RWPE2 (cell line): ENCODE measurements at regions not wholly inside any gene's neighbourhood (a gene's known extent, or its start where the extent isn't known, plus 50 kb on each side); places are given as distances from the start of the nearest gene placed in this dataset.

ENCODE experiments used
- ATAC-seq: fragments of 200-7000 bp; cut with Tn5 transposase; 3 replicates; pipeline ENCODE4 v1.9.1; 2021; ENCODE audit warnings: low read depth
- DNase-seq: peaks from one replicate; pipeline ENCODE4 v3.0.0-alpha.2; 2020; ENCODE audit warnings: low spot score
- H3K27ac ChIP-seq: fragments of 450-650 bp; 2 replicates; pipeline ENCODE4 v1.5.1; 2017; ENCODE audit warnings: mild to moderate bottlenecking; ENCODE audit not compliant: poor library complexity, severe bottlenecking
- H3K27me3 ChIP-seq: fragments of 250-450 bp; sonication (Bioruptor Pico); 2 replicates; pipeline ENCODE4 v1.5.1; 2021; ENCODE audit warnings: mild to moderate bottlenecking, moderate library complexity; ENCODE audit not compliant: insufficient read depth, poor library complexity, severe bottlenecking
- H3K36me3 ChIP-seq: fragments of 250-450 bp; sonication (Bioruptor Pico); 2 replicates; pipeline ENCODE4 v1.5.1; 2020; ENCODE audit warnings: low read depth, mild to moderate bottlenecking, moderate library complexity
- H3K4me1 ChIP-seq: fragments of 250-450 bp; sonication (Bioruptor Pico); 2 replicates; pipeline ENCODE4 v1.5.1; 2021; ENCODE audit warnings: mild to moderate bottlenecking, moderate library complexity; ENCODE audit not compliant: insufficient read depth, poor library complexity, severe bottlenecking
- H3K4me3 ChIP-seq: fragments of 250-450 bp; sonication (Bioruptor Pico); 2 replicates; pipeline ENCODE4 v1.5.1; 2021; ENCODE audit warnings: mild to moderate bottlenecking, moderate library complexity; ENCODE audit not compliant: severe bottlenecking
- H3K9me3 ChIP-seq: fragments of 250-450 bp; sonication (Bioruptor Pico); 2 replicates; pipeline ENCODE4 v1.5.1; 2021; ENCODE audit warnings: mild to moderate bottlenecking, moderate library complexity; ENCODE audit not compliant: severe bottlenecking
- TF ChIP-seq, protein P1 (sequence below): fragments of 450-650 bp; IDR thresholded peaks from one replicate; pipeline ENCODE4 v1.5.1; 2017; ENCODE audit warnings: mild to moderate bottlenecking, moderate library complexity; ENCODE audit not compliant: poor library complexity, severe bottlenecking

DNA sequence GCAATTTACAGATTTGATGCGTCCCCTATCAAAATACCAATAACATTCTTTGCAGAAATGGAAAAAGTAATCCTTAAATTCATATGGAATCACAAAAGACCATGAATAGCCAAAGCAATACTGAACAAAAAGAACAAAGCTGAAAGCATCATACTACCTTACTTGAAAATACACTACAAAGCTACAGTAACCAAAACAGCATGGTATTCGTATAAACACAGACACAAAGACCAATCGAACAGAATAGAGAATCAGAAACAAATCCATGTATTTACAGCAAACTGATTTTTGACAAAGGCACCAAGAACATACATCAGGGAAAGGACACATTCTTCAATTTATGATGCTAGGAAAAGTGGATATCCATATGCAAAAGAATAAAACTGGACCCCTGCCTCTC, 206.5 kb upstream of the PDE10A start:
- Histone ChIP-seq H3K36me3 (no peaks in the 10 kb centered on the region), H3K27me3 (peaks cover 23% of the 10 kb centered on the region), H3K4me3 (no peak overlapping the region), H3K9me3 (peaks cover 2% of the 10 kb centered on the region), H3K27ac (no peak overlapping the region), H3K4me1 (no peaks in the 10 kb centered on the region)
- DNase-seq, result no peak
- ATAC-seq, result no peak
- TF ChIP-seq, protein P1, sequence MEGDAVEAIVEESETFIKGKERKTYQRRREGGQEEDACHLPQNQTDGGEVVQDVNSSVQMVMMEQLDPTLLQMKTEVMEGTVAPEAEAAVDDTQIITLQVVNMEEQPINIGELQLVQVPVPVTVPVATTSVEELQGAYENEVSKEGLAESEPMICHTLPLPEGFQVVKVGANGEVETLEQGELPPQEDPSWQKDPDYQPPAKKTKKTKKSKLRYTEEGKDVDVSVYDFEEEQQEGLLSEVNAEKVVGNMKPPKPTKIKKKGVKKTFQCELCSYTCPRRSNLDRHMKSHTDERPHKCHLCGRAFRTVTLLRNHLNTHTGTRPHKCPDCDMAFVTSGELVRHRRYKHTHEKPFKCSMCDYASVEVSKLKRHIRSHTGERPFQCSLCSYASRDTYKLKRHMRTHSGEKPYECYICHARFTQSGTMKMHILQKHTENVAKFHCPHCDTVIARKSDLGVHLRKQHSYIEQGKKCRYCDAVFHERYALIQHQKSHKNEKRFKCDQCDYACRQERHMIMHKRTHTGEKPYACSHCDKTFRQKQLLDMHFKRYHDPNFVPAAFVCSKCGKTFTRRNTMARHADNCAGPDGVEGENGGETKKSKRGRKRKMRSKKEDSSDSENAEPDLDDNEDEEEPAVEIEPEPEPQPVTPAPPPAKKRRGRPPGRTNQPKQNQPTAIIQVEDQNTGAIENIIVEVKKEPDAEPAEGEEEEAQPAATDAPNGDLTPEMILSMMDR, result no peak

DNA sequence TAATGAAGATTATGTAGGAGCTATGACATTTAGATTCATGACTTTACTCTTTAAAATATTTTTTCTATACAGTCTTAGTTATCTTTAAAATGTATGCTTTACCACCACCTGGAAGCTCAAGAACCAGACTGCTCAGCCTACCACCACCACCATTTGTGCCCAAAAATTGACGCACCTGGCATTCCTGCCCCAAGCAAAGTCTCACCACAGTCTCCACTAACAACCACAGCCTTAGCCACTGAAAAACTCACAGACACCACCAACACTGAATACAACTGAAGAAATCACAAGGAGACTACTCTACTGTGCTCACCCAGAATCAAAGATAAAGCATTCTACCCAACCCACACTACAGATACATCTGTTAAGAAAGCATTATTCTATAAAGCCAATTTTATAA, 201.9 kb upstream of the PDE10A start:
- DNase-seq, result no peak
- no peak for ATAC-seq

DNA sequence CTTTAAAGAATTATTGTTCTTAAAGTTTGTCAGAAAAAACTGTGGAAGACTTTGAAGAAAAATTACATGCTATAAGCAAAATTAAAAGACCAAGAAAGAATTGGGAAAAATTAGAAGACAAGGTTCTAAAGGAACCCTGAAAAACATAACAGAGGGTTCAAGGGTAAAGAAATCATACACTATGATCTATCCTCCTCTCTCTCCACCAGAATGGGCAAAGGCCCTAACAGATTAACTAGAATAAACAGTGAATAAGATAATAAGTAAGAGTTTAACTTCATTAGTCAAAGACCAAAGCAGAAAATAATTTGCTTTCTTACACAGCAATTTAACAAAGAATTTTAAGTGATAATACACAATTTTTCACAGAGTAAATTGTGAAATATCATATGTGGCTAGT, 201.2 kb upstream of the PDE10A start:
- no peak for ATAC-seq
- H3K27me3 ChIP-seq, result peaks cover 14% of the 10 kb centered on the region
- no peak for DNase-seq
- no peaks in the 10 kb centered on the region for H3K4me1 ChIP-seq
- H3K27ac ChIP-seq, result no peak overlapping the region
- H3K36me3 ChIP-seq, result no peaks in the 10 kb centered on the region
- no peak overlapping the region for H3K4me3 ChIP-seq
- peaks cover 2% of the 10 kb centered on the region for H3K9me3 ChIP-seq
- TF ChIP-seq, protein P1, result no peak

More for the DNA sequence above, 201.9 kb upstream of the PDE10A start:
- Histone ChIP-seq H3K4me1 (no peaks in the 10 kb centered on the region), H3K36me3 (no peaks in the 10 kb centered on the region), H3K9me3 (peaks cover 2% of the 10 kb centered on the region), H3K27ac (no peak overlapping the region), H3K4me3 (no peak overlapping the region), H3K27me3 (peaks cover 19% of the 10 kb centered on the region)
- TF ChIP-seq, protein P1, result no peak

DNA sequence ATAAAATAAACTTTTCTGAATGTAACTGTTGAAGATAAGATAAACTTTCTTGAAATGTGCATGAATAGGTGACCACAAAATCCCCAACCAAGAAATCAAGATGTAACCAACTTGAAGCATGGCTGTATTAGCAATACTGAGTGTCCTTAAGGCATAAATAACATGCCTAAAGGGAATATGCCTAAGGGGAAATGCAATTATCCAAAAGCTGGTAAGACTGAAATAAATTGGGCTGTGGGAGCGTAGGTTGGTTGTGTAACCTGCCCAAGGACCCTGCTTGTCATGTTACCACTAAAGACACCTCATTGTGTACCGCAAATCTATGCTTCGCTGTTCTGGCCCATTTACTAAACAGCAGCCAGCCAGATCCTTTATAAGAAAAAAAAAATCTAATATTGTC, 200.8 kb upstream of the PDE10A start:
- no peaks in the 10 kb centered on the region for H3K36me3 ChIP-seq
- ATAC-seq, result no peak
- DNase-seq, result no peak

DNA sequence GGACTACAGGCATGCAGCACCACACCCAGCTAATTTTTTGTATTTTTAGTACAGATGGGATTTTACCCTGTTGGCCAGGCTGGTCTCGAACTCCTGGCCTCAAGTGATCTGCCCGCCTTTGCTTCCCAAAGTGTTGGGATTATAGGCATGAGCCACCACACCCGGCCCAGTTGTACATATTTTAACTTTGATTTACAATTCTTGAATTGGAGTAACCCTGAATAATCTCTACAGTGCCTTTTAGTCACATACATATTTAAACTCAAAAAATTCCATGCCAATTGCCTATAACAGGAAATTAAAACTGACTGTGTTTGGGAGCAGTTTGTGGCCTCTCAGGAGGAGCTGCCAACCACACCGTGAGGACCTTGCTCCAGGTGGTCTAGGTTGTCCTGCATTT, 199.8 kb upstream of the PDE10A start:
- Histone ChIP-seq H3K27me3 (peaks cover 25% of the 10 kb centered on the region), H3K36me3 (no peaks in the 10 kb centered on the region), H3K4me1 (no peaks in the 10 kb centered on the region), H3K4me3 (no peak overlapping the region), H3K27ac (no peak overlapping the region), H3K9me3 (no peaks in the 10 kb centered on the region)
- TF ChIP-seq, protein P1, result no peak
- DNase-seq (no peak), ATAC-seq (no peak)

More for the DNA sequence above, 200.8 kb upstream of the PDE10A start:
- Histone ChIP-seq H3K27ac (no peak overlapping the region), H3K9me3 (peaks cover 2% of the 10 kb centered on the region), H3K4me3 (no peak overlapping the region), H3K27me3 (peaks cover 15% of the 10 kb centered on the region), H3K4me1 (no peaks in the 10 kb centered on the region)
- TF ChIP-seq, protein P1, result no peak
